Activated naive CD4-positive, alpha-beta T cell treated with anti-CD3 and anti-CD28 coated beads, Interleukin-2, amount 10 ng/mL, durations not matched to agents 7 days and 5 days (primary cell): ENCODE measurements at regions not wholly inside any gene's neighbourhood (a gene's known extent, or its start where the extent isn't known, plus 50 kb on each side); places are given as distances from the start of the nearest gene placed in this dataset.

ENCODE experiments used
- CTCF ChIA-PET: fragments of 350-600 bp; sonication (Branson Sonifier 250); formaldehyde crosslinking; loops from one replicate; lab custom pipeline; 2021; ENCODE audit warnings: antibody characterized with exemption; lab: Charles Lee
- DNase-seq: peaks from one replicate; pipeline ENCODE4 v3.0.0-alpha.2; 2020
- H3K27ac Mint-ChIP-seq: one replicate; pipeline ENCODE4 v1.8.0; 2021; ENCODE audit warnings: mild to moderate bottlenecking, moderate library complexity, mixed read lengths
- H3K27me3 Mint-ChIP-seq: one replicate; pipeline ENCODE4 v1.8.0; 2021; ENCODE audit warnings: mild to moderate bottlenecking, mixed read lengths
- H3K36me3 Mint-ChIP-seq: one replicate; pipeline ENCODE4 v1.8.0; 2021; ENCODE audit warnings: mixed read lengths
- H3K4me1 Mint-ChIP-seq: one replicate; pipeline ENCODE4 v1.8.0; 2021; ENCODE audit warnings: mixed read lengths
- H3K4me3 Mint-ChIP-seq: one replicate; pipeline ENCODE4 v1.8.0; 2021; ENCODE audit warnings: mild to moderate bottlenecking, moderate library complexity, mixed read lengths
- H3K9me3 Mint-ChIP-seq: one replicate; pipeline ENCODE4 v1.8.0; 2021; ENCODE audit warnings: mixed read lengths

DNA sequence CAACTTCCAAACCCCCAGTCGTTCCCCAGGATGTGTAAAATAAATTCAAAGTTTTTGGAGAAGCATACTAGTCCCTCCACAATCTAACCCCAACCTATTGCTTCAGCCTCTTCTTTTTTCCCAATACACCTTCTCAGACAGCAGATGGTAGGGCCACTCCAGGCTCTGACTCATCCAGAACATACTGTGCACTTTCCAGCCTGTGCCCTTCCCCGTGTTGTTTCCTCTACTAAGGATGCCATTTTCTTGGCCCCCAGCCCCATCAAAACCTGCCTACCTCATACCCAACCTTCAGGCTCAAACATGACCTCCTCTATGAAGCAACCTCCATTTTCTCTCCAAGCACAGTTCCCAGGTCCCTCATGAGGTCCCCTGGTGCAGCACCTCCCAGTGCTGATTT is 669.3 kb downstream of the BCL11A start:
- Mint-ChIP-seq H3K4me1 (peaks cover 39% of the 10 kb centered on the region), H3K9me3 (no peaks in the 10 kb centered on the region), H3K4me3 (no peak overlapping the region), H3K36me3 (no peaks in the 10 kb centered on the region), H3K27me3 (peaks cover 4% of the 10 kb centered on the region), H3K27ac (no peak overlapping the region)
- CTCF ChIA-PET: interaction anchor here (0.8 kb wide), 1 partner anchor 18 kb away, joined by 3 read pairs; no protein-coding TSS in a partner anchor
- no peak for DNase-seq

GRCh38 chr2:59882822-59883221 is 670.6 kb downstream of the BCL11A start:
- DNase-seq: no peak
- Mint-ChIP-seq H3K4me1 (peaks cover 29% of the 10 kb centered on the region), H3K4me3 (no peak overlapping the region), H3K27me3 (peaks cover 1% of the 10 kb centered on the region), H3K36me3 (no peaks in the 10 kb centered on the region), H3K9me3 (no peaks in the 10 kb centered on the region), H3K27ac (no peak overlapping the region)
- CTCF ChIA-PET: no interaction called here

DNA sequence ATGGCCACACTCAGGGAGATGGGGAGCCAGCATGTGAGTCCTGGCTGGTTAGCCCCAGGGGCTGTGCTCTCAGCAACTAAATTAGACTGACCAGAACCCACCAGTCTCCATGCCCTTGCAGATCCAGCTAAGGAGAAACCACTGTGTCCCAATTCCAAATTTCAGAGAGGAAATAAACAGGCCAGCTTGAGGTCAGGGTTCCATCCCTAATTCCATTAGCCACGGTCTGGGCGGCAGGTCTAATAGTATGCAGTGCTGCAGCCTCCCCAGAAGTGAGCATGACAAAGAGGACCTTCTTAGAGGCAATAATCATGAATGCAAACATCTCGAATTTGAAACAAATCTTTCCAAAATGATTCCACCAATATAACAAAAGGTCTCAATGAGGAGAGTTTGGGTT is 671.2 kb downstream of the BCL11A start:
- no peak overlapping the region for H3K4me3 Mint-ChIP-seq
- CTCF ChIA-PET: no interaction called here
- H3K4me1 Mint-ChIP-seq: peaks cover 23% of the 10 kb centered on the region
- no peak for DNase-seq
- H3K9me3 Mint-ChIP-seq: no peaks in the 10 kb centered on the region
- H3K27me3 Mint-ChIP-seq: peaks cover 4% of the 10 kb centered on the region
- no peaks in the 10 kb centered on the region for H3K36me3 Mint-ChIP-seq
- H3K27ac Mint-ChIP-seq: no peak overlapping the region

DNA sequence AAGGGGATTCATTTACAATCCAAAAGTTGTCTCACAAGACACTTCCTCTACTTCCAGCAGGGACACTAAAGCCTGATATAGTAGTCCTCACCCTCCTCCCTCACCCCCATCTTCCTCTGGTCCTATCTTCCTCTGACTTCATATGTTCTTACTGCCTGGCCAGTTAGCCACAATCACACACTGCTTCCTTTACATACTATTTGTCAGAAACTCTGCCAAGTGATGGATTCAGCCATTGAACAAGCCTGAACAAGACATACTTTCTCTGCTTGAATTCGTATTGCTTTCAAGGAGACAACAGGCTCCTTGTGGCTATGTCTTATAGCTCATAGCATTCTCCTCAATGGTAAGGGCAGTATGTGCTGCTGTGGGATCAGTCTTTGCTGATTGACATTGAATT is 672.2 kb downstream of the BCL11A start:
- Mint-ChIP-seq H3K27me3 (peaks cover 5% of the 10 kb centered on the region), H3K4me3 (no peak overlapping the region), H3K36me3 (no peaks in the 10 kb centered on the region), H3K27ac (no peak overlapping the region), H3K9me3 (no peaks in the 10 kb centered on the region), H3K4me1 (peaks cover 13% of the 10 kb centered on the region)
- CTCF ChIA-PET: no interaction called here
- no peak for DNase-seq

DNA sequence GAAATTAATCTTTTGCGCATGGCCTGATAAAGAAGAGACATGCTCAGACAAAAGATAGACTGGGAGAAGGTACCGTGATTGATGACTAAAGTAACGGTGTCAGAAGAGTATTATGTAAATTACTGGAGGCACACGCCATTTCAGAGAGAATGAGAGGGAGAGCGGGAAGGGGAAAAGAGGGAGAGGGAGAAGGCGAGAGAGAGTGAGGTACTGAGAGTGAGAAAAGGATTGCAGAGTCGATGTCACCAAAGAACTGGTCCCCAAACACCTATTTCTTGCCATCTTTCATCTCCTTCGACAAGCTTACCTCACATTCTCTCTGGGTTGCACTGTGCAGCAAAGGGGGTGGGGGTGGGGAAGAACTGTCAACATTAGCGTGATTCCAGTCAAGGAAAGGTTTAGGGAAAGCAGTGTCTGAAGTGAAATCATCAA is 673.7 kb downstream of the BCL11A start:
- Mint-ChIP-seq H3K9me3 (no peaks in the 10 kb centered on the region), H3K4me3 (no peak overlapping the region), H3K4me1 (no peaks in the 10 kb centered on the region), H3K27ac (no peak overlapping the region), H3K36me3 (no peaks in the 10 kb centered on the region), H3K27me3 (peaks cover 11% of the 10 kb centered on the region)
- DNase-seq: no peak
- CTCF ChIA-PET: no interaction called here

DNA sequence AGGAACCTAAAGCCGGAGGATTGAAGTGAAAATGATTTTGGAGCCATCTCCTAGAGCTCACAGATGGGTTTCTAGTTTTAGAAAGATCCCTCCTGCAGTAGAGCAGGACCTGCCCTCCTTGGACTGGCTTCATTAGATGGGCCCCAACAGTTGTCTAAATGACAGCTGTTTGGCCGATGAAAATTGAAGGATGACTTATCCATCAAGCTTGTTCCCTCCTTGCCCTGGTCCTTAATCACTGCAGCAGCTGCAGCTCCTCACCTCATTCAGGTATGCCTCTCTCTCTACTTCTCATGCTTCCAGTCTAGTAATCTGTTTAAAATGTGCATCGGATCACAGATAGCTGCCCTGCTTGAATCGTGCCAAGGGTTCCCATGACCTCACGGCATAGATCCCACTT is 677.6 kb downstream of the BCL11A start:
- Mint-ChIP-seq H3K9me3 (no peaks in the 10 kb centered on the region), H3K27ac (no peak overlapping the region), H3K4me3 (no peak overlapping the region), H3K4me1 (no peaks in the 10 kb centered on the region), H3K36me3 (no peaks in the 10 kb centered on the region), H3K27me3 (peaks cover 11% of the 10 kb centered on the region)
- no peak for DNase-seq
- CTCF ChIA-PET: no interaction called here

DNA sequence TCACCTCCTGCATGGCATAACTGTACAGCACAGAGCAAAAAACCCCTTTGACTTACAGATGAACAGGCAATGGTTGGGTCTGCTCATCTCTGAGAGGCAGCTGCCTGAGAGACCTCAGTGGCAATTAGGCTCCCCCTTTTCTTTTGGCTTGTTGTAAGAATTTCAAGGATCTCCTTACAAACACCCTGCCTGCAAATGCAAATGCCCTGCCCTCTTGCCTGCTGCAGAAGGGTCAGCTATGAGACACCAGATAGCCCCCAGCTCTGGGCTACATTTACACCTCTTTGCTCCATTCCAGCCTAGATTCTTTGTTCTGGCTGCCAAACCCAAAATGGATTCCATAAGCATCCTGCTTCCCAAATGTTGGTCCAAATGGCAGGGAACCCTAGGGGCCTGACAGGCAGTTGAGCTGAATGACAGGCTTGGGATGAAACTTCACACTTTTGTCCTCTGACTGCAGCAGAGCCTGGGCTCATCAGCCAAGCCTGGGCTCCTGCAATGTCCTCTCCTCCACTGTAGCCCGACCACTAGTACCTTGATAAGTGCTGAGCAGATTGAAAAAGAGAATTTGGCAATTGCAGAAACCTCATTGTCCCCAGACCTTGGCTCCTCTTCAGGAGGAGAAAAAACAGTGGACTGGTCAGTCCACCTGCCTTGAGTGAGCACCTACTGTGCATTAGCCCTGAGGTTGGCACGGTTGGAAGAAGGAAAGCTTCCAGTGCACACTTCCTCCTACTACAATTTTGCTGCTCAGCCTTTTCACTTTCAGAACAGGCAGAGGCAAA is 678.3 kb downstream of the BCL11A start:
- Mint-ChIP-seq H3K27ac (no peak overlapping the region), H3K4me1 (no peaks in the 10 kb centered on the region), H3K36me3 (no peaks in the 10 kb centered on the region), H3K27me3 (peaks cover 11% of the 10 kb centered on the region), H3K9me3 (no peaks in the 10 kb centered on the region), H3K4me3 (no peak overlapping the region)
- CTCF ChIA-PET: no interaction called here
- DNase-seq: no peak

- H3K9me3 Mint-ChIP-seq: no peaks in the 10 kb centered on the region
- H3K4me3 Mint-ChIP-seq: no peak overlapping the region
- CTCF ChIA-PET: no interaction called here
- H3K27ac Mint-ChIP-seq: no peak overlapping the region
- peaks cover 11% of the 10 kb centered on the region for H3K27me3 Mint-ChIP-seq
- no peaks in the 10 kb centered on the region for H3K36me3 Mint-ChIP-seq
- no peaks in the 10 kb centered on the region for H3K4me1 Mint-ChIP-seq
- DNase-seq: no peak
Measured at GRCh38 chr2:59874361-59874760, 679.1 kb downstream of the BCL11A start.

- no peaks in the 10 kb centered on the region for H3K4me1 Mint-ChIP-seq
- no peaks in the 10 kb centered on the region for H3K9me3 Mint-ChIP-seq
- no peaks in the 10 kb centered on the region for H3K36me3 Mint-ChIP-seq
- CTCF ChIA-PET: no interaction called here
- DNase-seq: no peak
- peaks cover 6% of the 10 kb centered on the region for H3K27me3 Mint-ChIP-seq
- H3K4me3 Mint-ChIP-seq: no peak overlapping the region
- H3K27ac Mint-ChIP-seq: no peak overlapping the region
Measured at GRCh38 chr2:59871830-59872229, 681.6 kb downstream of the BCL11A start.

GRCh38 chr2:59868981-59869380 is 684.5 kb downstream of the BCL11A start:
- no peak overlapping the region for H3K4me3 Mint-ChIP-seq
- DNase-seq: no peak
- no peaks in the 10 kb centered on the region for H3K4me1 Mint-ChIP-seq
- CTCF ChIA-PET: no interaction called here
- H3K36me3 Mint-ChIP-seq: no peaks in the 10 kb centered on the region
- H3K27me3 Mint-ChIP-seq: no peaks in the 10 kb centered on the region
- H3K27ac Mint-ChIP-seq: no peak overlapping the region
- H3K9me3 Mint-ChIP-seq: no peaks in the 10 kb centered on the region

- CTCF ChIA-PET: no interaction called here
- DNase-seq: no peak
- Mint-ChIP-seq H3K27me3 (no peaks in the 10 kb centered on the region), H3K9me3 (peaks cover 13% of the 10 kb centered on the region), H3K4me3 (no peak overlapping the region), H3K4me1 (no peaks in the 10 kb centered on the region), H3K36me3 (no peaks in the 10 kb centered on the region), H3K27ac (no peak overlapping the region)
Measured at GRCh38 chr2:59866436-59866835, 687.0 kb downstream of the BCL11A start.

DNA sequence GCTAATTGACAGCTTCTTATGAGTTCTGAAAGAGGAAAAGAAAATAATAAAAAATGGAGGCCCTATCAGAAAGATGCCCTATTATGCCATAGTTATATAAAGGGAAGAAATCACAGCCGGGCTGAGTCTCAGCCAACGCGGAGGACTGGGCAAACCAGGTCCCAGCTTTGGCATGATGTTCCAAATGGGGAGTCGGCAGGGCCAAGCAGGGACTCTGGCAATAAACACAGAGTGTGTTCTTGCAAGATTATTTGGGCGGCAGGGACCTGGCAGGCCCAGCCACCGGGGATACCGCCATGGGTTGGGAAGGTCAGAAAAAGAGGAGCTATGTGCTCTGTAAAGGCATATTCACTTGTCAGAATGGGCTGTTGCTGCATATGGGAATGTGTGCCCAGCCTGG is 694.9 kb downstream of the BCL11A start:
- H3K36me3 Mint-ChIP-seq: no peaks in the 10 kb centered on the region
- no peak overlapping the region for H3K4me3 Mint-ChIP-seq
- CTCF ChIA-PET: no interaction called here
- no peak for DNase-seq
- H3K27ac Mint-ChIP-seq: no peak overlapping the region
- no peaks in the 10 kb centered on the region for H3K4me1 Mint-ChIP-seq
- peaks cover 16% of the 10 kb centered on the region for H3K9me3 Mint-ChIP-seq
- no peaks in the 10 kb centered on the region for H3K27me3 Mint-ChIP-seq

DNA sequence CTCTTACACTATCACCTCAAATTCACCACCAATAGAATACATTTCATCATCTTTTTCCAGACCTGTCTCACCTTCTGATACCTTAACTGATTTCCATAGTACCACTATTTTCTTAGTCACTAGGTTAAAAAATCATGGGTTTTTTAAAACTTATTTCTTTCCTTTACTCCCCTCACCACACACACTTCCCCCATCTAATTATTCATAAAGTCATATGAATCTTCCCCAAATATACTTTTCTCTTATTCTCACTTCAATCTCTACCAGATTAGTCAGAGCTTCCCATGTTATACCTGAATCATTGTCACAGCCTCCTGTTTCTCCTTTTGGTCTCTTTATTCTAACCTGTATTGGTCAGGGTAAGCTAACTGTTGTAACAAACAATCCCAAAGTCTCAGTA is 696.3 kb downstream of the BCL11A start:
- Mint-ChIP-seq H3K27me3 (no peaks in the 10 kb centered on the region), H3K4me1 (no peaks in the 10 kb centered on the region), H3K36me3 (no peaks in the 10 kb centered on the region), H3K4me3 (no peak overlapping the region), H3K27ac (no peak overlapping the region), H3K9me3 (peaks cover 10% of the 10 kb centered on the region)
- no peak for DNase-seq
- CTCF ChIA-PET: no interaction called here

- Mint-ChIP-seq H3K4me1 (no peaks in the 10 kb centered on the region), H3K4me3 (no peak overlapping the region), H3K9me3 (peaks cover 3% of the 10 kb centered on the region), H3K27me3 (no peaks in the 10 kb centered on the region), H3K36me3 (no peaks in the 10 kb centered on the region), H3K27ac (no peak overlapping the region)
- CTCF ChIA-PET: no interaction called here
- no peak for DNase-seq
Measured at GRCh38 chr2:59856391-59856790, 697.1 kb downstream of the BCL11A start.

DNA sequence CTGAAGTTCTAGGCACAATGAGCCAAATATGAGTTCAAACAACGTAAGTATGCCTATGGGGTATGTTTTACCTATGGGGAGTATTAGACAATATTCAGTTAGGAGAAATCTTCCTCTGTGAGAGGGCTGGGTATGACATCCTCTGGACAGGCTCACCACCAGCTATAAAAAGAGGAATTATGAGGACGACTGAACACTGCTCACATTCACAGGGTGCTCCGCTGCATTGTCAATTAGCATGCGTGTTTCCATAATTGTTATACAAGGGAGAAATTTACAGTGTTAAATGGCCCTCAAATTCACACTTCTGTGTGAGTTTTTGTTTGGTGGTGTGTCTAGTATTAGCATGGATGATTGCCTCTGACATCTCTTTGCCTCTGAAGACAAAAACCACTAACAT is 700.4 kb downstream of the BCL11A start:
- CTCF ChIA-PET: no interaction called here
- Mint-ChIP-seq H3K36me3 (no peaks in the 10 kb centered on the region), H3K4me1 (no peaks in the 10 kb centered on the region)

More for the DNA sequence above, 700.4 kb downstream of the BCL11A start:
- no peaks in the 10 kb centered on the region for H3K27me3 Mint-ChIP-seq
- no peaks in the 10 kb centered on the region for H3K9me3 Mint-ChIP-seq
- no peak overlapping the region for H3K4me3 Mint-ChIP-seq
- H3K27ac Mint-ChIP-seq: no peak overlapping the region
- DNase-seq: no peak
